Mesothelial cell of epicardium (in vitro differentiated cells): ENCODE measurements at regions not wholly inside any gene's neighbourhood (a gene's known extent, or its start where the extent isn't known, plus 50 kb on each side); places are given as distances from the start of the nearest gene placed in this dataset.
"Not testable (repeated sequence)": the region's sequence is repeated elsewhere in the genome, so short reads cannot be mapped to it uniquely, and the experiment has no call there.

ENCODE experiments used
- DNase-seq, 2 experiments: peaks; one replicate each; pipeline ENCODE4 v3.0.0; 2021; ENCODE audit warnings: low spot score in 2 of 2; ENCODE audit not compliant: unreplicated experiment in 2 of 2
- H3K27ac Mint-ChIP-seq: 2 replicates; pipeline ENCODE4 v1.8.0; 2021; ENCODE audit warnings: mixed read lengths
- H3K27me3 Mint-ChIP-seq: 2 replicates; pipeline ENCODE4 v1.8.0; 2021; ENCODE audit warnings: low read depth, mixed read lengths
- H3K36me3 Mint-ChIP-seq: 2 replicates; pipeline ENCODE4 v1.8.0; 2021; ENCODE audit warnings: mixed read lengths
- H3K4me1 Mint-ChIP-seq: 2 replicates; pipeline ENCODE4 v1.8.0; 2021; ENCODE audit warnings: mixed read lengths
- H3K4me3 Mint-ChIP-seq: 2 replicates; pipeline ENCODE4 v1.8.0; 2021; ENCODE audit warnings: mild to moderate bottlenecking, moderate library complexity, mixed read lengths
- H3K9me3 Mint-ChIP-seq: 2 replicates; pipeline ENCODE4 v1.8.0; 2021; ENCODE audit warnings: mixed read lengths
- CTCF ChIP-seq: fragments of 200-600 bp; sonication (generic); IDR thresholded peaks from one replicate; pipeline ENCODE4 v1.5.0; 2021; ENCODE audit warnings: antibody characterized with exemption; ENCODE audit not compliant: unreplicated experiment

GRCh38 chr14:106269451-106270204 is 743.2 kb downstream of the TMEM121 start:
- Mint-ChIP-seq H3K27ac (no peak overlapping the region), H3K4me1 (no peaks in the 10 kb centered on the region), H3K4me3 (no peak overlapping the region), H3K27me3 (no peaks in the 10 kb centered on the region), H3K36me3 (no peaks in the 10 kb centered on the region), H3K9me3 (peaks cover 75% of the 10 kb centered on the region)
- TF ChIP-seq CTCF: no peak
- no peak for DNase-seq

- DNase-seq, H3K36me3 Mint-ChIP-seq, H3K4me3 Mint-ChIP-seq: not testable (repeated sequence)
Measured at GRCh38 chr14:106270476-106271121, 744.2 kb downstream of the TMEM121 start.

GRCh38 chr14:106276326-106277267 is 750.2 kb downstream of the TMEM121 start:
- peaks cover 72% of the 10 kb centered on the region for H3K9me3 Mint-ChIP-seq
- no peak overlapping the region for H3K27ac Mint-ChIP-seq

More at GRCh38 chr14:106270476-106271121, 744.2 kb downstream of the TMEM121 start:
- not testable (repeated sequence) for H3K27me3 Mint-ChIP-seq, H3K4me1 Mint-ChIP-seq, H3K27ac Mint-ChIP-seq
- H3K9me3 Mint-ChIP-seq: peaks cover 70% of the 10 kb centered on the region

GRCh38 chr14:106277503-106277902 is 751.1 kb downstream of the TMEM121 start:
- peaks cover 69% of the 10 kb centered on the region for H3K9me3 Mint-ChIP-seq
- H3K36me3 Mint-ChIP-seq: no peaks in the 10 kb centered on the region
- no peaks in the 10 kb centered on the region for H3K4me1 Mint-ChIP-seq
- no peak for DNase-seq
- H3K4me3 Mint-ChIP-seq: no peak overlapping the region
- no peak for TF ChIP-seq CTCF
- H3K27ac Mint-ChIP-seq: no peak overlapping the region
- H3K27me3 Mint-ChIP-seq: no peaks in the 10 kb centered on the region

More at GRCh38 chr14:106276326-106277267, 750.2 kb downstream of the TMEM121 start:
- no peak for DNase-seq
- H3K27me3 Mint-ChIP-seq: no peaks in the 10 kb centered on the region
- no peaks in the 10 kb centered on the region for H3K36me3 Mint-ChIP-seq
- H3K4me1 Mint-ChIP-seq: no peaks in the 10 kb centered on the region
- H3K4me3 Mint-ChIP-seq: no peak overlapping the region
- no peak for TF ChIP-seq CTCF

GRCh38 chr14:106280876-106281275 is 754.5 kb downstream of the TMEM121 start:
- H3K27me3 Mint-ChIP-seq: no peaks in the 10 kb centered on the region
- H3K9me3 Mint-ChIP-seq: peaks cover 76% of the 10 kb centered on the region
- TF ChIP-seq CTCF: no peak
- H3K27ac Mint-ChIP-seq: no peak overlapping the region
- H3K36me3 Mint-ChIP-seq: peaks cover 2% of the 10 kb centered on the region
- DNase-seq: no peak
- H3K4me1 Mint-ChIP-seq: no peaks in the 10 kb centered on the region
- no peak overlapping the region for H3K4me3 Mint-ChIP-seq
